GM19372 (cell line): ENCODE measurements at regions not wholly inside any gene's neighbourhood (a gene's known extent, or its start where the extent isn't known, plus 50 kb on each side); places are given as distances from the start of the nearest gene placed in this dataset.
A peak's percentile ranks its signal among the peaks of the same experiment; 100 is the strongest.

Experiments
- ATAC-seq: cut with Tn5 transposase; IDR thresholded peaks from one replicate; pipeline ENCODE4 v1.9.1; 2021; ENCODE audit warnings: mild to moderate bottlenecking, low read depth, moderate library complexity; ENCODE audit not compliant: unreplicated experiment

DNA sequence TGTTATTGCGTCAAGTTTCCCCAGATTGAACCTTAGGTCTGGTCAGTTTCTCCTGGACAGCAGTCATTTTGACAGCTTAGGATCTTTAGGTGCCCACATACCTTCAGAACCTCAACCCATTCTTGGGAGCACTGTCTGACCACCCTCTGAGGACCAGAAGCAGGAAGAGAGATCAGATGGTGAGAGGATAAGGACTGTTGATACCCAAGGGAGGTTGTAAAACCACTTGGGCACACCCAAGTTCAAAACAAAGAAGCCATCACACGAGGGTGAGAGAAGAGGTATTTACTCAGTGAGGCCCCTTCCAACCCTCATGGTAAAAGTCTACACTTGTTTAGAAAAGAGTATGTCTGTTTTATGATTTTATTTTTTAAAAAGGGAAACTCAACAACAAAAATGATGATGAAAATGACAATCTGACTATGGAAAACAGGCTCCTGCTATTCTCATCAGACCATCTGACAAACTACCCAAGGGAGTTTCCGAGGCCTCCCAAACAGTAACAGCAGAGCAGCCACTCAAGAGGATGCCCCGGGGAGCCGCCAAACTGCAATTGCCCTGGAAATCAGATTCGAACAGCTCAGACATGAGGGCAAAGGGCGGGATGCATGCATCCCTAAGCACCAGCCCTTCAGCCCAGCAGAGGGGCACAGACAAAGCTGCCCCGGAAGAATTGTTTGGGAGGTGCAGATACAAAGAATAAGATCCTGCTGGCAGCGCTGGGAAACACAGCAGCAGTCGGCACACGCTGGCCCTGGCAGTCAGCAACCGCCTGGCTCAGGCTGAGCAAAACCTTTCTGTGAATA, 162.6 kb upstream of the PLEKHG7 start:
- ATAC-seq: peak; percentile 23

- peak; percentile 44 for ATAC-seq
These were observed 163.6 kb upstream of the PLEKHG7 start for GRCh38 chr12:92539110-92539749.

- ATAC-seq: no peak
These were observed 165.4 kb upstream of the PLEKHG7 start for GRCh38 chr12:92537290-92537960.

- no peak for ATAC-seq
These were observed 166.8 kb upstream of the PLEKHG7 start for GRCh38 chr12:92535961-92536360.

- ATAC-seq: no peak
These were observed 169.4 kb upstream of the PLEKHG7 start for GRCh38 chr12:92533280-92533890.

- no peak for ATAC-seq
These were observed 172.1 kb upstream of the PLEKHG7 start for GRCh38 chr12:92530706-92531105.

- ATAC-seq: no peak
These were observed 172.8 kb upstream of the PLEKHG7 start for GRCh38 chr12:92529944-92530343.

- no peak for ATAC-seq
These were observed 174.2 kb upstream of the PLEKHG7 start for GRCh38 chr12:92528586-92528985.

DNA sequence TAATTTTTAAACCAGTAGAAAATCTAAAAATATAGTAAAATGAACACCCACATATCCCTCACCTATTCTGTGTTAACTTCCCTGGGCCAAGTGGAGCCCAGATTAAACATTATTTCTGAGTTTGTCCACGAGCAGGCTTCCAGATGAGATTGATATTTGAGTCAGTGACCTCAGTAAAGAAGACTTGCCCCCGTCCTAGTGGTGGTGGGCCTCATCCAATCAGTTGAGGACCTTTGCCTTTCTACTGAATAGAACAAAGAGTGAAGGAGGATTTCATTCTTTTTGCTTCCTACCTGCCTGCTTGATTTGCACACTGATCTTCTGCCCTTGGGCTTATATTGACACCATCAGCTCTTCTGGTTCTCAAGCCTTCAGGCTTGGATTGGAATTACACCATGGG, 174.7 kb upstream of the PLEKHG7 start:
- ATAC-seq: no peak

- ATAC-seq: no peak
These were observed 178.3 kb upstream of the PLEKHG7 start for GRCh38 chr12:92524489-92524888.

DNA sequence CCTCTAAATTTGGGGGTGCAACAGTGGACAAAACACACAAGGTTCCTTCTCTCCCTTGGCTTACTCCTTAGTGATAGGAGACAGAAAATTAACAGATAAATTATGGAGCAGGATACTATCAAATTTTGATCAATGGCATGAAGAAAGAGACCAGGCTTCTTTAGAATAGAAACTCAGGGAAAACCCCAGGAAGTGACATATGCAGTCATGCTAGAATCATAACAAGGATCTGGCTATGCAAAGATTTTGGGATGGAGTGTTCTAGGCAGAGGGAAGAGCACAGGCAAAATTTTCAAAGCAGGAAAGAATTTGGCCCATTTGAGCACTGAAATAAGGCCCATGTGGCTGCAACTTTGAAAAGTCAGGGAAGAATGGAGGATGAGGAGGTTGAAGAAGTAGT, 182.3 kb upstream of the PLEKHG7 start:
- ATAC-seq: no peak

DNA sequence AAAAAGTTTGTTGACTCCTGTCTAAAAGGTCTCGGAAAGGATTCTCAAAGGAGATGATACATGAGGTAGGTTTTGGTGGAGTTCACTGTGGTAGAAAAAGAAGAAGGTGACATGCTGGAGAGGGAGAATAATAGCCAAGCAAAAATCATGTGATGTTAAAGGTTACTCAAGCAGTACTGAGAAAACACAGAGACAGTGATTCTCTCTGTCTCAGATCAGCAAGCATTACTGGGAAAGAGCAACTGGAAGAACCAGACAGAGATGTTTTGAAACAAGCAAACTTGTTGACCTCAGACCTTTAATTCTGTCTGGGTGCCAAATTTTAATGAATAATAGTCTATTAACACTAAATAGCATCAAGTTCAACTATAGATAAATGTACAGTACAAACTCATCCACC, 183.5 kb upstream of the PLEKHG7 start:
- no peak for ATAC-seq

GRCh38 chr12:92518071-92518470, 184.7 kb upstream of the PLEKHG7 start:
- ATAC-seq: no peak

DNA sequence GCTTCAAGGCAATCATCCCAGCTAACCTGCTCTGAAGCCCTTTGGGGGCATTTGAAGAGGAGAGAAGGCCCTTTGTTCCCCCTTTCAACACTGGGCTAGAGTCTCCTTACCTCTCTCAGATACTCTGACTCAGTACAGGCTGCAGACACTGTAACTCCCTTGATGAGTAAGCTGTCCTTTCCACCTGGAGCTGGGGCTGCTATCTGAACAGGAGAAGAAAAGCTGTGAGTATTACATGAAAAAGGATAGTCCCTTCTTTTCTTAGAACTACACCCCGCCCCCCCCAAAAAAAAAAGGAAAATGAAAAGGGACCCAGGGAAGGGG, 186.6 kb upstream of the PLEKHG7 start:
- no peak for ATAC-seq

DNA sequence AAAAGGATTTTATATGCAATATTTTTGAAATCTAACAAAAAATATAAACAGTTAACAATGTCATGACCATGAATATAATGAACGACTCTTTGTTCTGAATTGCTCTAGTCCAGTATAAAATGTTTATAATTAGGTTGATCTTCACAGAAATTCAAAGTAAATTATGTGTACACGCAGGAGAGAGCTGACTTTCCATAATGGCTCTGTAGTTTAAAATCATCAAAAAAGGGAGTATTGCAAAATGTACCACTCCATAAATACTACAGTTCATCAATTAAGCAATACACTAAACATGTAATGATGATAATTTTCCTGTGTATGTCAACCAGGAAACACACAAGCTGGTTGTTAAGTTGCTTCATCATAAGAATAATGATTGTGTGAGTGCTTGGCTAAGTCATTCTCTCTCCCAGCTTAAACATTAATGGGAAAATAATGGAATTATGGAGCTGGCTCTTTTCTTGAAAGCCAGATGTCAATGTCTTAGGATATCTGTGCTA, 189.5 kb upstream of the PLEKHG7 start:
- ATAC-seq: no peak

GRCh38 chr12:92511786-92512185, 191.0 kb upstream of the PLEKHG7 start:
- ATAC-seq: no peak

- no peak for ATAC-seq
These were observed 193.5 kb upstream of the PLEKHG7 start for GRCh38 chr12:92509156-92509738.

- no peak for ATAC-seq
These were observed 195.9 kb upstream of the PLEKHG7 start for GRCh38 chr12:92506891-92507290.

GRCh38 chr12:92506460-92506859, 196.3 kb upstream of the PLEKHG7 start:
- ATAC-seq: no peak

GRCh38 chr12:92505254-92506231, 197.2 kb upstream of the PLEKHG7 start:
- ATAC-seq: no peak
